PC-3 (cell line): ENCODE measurements at regions not wholly inside any gene's neighbourhood (a gene's known extent, or its start where the extent isn't known, plus 50 kb on each side); places are given as distances from the start of the nearest gene placed in this dataset.
"Not testable (repeated sequence)": the region's sequence is repeated elsewhere in the genome, so short reads cannot be mapped to it uniquely, and the experiment has no call there.

Source experiments
- EZH2 ChIP-seq: fragments of 300-600 bp; sonication (generic); IDR thresholded peaks from one replicate; pipeline ENCODE4 v1.6.1; 2017; ENCODE audit warnings: antibody characterized with exemption, mild to moderate bottlenecking, low read length; ENCODE audit not compliant: unreplicated experiment
- EZH2phosphoT487 ChIP-seq: fragments of 300-600 bp; sonication (generic); IDR thresholded peaks from 2 replicates; pipeline ENCODE4 v1.6.1; 2018; ENCODE audit warnings: mild to moderate bottlenecking, antibody characterized with exemption, low read length, borderline replicate concordance
- TF ChIP-seq, protein P1 (sequence below): fragments of 300-600 bp; sonication (generic); conservative IDR thresholded peaks from 2 replicates; pipeline ENCODE4 v1.5.1; 2017; ENCODE audit warnings: antibody characterized with exemption, low read depth, mild to moderate bottlenecking, low read length

GRCh38 chr14:78056890-78057289, 113.3 kb upstream of the NRXN3 start:
- TF ChIP-seq EZH2, EZH2phosphoT487: not testable (repeated sequence)
- TF ChIP-seq, protein P1, sequence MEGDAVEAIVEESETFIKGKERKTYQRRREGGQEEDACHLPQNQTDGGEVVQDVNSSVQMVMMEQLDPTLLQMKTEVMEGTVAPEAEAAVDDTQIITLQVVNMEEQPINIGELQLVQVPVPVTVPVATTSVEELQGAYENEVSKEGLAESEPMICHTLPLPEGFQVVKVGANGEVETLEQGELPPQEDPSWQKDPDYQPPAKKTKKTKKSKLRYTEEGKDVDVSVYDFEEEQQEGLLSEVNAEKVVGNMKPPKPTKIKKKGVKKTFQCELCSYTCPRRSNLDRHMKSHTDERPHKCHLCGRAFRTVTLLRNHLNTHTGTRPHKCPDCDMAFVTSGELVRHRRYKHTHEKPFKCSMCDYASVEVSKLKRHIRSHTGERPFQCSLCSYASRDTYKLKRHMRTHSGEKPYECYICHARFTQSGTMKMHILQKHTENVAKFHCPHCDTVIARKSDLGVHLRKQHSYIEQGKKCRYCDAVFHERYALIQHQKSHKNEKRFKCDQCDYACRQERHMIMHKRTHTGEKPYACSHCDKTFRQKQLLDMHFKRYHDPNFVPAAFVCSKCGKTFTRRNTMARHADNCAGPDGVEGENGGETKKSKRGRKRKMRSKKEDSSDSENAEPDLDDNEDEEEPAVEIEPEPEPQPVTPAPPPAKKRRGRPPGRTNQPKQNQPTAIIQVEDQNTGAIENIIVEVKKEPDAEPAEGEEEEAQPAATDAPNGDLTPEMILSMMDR: not testable (repeated sequence)
